ENCODE measurements at regions not wholly inside any gene's neighbourhood (a gene's known extent, or its start where the extent isn't known, plus 50 kb on each side); places are given as distances from the start of the nearest gene placed in this dataset.
"Not testable (repeated sequence)": the region's sequence is repeated elsewhere in the genome, so short reads cannot be mapped to it uniquely, and the experiment has no call there.

DNA sequence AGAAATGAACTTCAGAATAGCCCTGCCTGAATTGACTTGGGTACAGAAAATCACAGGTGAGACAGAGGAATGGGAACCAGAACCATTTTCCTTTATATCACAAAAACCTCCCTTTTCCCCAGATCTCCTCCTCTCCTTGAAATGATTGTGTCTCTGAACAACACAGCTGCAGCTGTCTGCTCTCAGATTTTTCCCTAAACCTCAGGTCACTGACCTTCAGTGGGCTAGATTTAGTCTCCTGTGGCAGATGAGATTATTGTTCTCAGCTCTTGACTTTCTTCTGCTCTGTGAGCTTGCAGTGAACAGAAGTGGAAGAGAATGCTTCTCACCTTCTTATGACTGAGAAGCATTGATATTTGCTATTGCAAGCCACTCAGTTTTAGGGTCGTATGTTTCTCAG lies 92.3 kb upstream of the FAM20A start:
- ATAC-seq (replicated peaks) (no peak), DNase-seq (no peak)
- H3K27me3 Mint-ChIP-seq, result peaks cover 5 to 11% of the 10 kb centered on the region in 2 donors
- no peaks in the 10 kb centered on the region for H3K9me3 Mint-ChIP-seq
- H3K4me1 Mint-ChIP-seq, result no peaks in the 10 kb centered on the region
- no peak overlapping the region for H3K27ac Mint-ChIP-seq
- H3K4me3 Mint-ChIP-seq, result no peak overlapping the region
- H3K36me3 Mint-ChIP-seq, result no peaks in the 10 kb centered on the region

DNA sequence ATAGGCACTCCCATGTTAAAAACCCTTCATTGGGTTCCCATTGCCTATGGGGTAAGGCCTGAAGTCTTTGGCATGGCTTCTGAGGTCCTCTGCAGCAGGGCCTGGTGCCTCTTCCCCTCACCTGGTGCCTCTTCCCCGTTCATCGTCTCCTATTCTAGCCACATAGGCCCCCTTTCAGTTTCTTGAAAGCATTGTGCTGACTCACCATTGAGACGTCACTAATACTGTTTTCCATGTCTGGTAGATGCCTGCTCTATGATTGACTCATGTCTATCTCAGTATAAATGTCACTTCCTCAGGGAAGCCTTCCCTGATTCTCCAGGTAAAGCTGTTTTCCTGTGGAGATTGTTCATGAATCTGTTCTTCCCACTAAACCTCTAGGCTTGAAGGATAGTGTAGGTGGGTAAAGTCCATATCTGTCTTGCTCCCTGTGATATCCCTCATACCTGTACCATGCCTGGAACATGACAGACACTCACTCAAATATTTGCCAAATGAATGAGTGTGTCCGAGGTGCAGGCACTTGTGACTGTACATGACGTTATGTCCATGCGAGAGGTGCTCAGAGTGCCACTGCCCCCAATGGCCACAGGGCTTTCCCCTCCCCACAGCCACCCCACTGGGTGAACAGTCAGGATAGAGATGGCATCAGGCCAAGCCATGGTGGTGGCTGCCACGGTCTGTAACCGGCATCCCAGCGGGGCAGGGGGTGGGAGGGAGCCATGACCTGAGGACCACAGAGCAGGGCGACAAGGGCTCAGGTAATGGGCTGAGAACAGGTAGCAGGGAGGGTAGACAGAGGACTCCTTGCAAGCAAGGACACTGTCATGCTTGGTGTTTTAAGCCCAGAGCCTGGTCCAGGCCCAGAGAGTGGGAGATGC lies 85.2 kb upstream of the FAM20A start:
- Mint-ChIP-seq H3K9me3 (peaks cover 6 to 9% of the 10 kb centered on the region in 2 donors), H3K27ac (no peak overlapping the region), H3K36me3 (no peaks in the 10 kb centered on the region), H3K4me1 (no peaks in the 10 kb centered on the region), H3K4me3 (no peak overlapping the region), H3K27me3 (peaks cover 7 to 11% of the 10 kb centered on the region in 2 donors)
- ATAC-seq (replicated peaks), result no peak
- DNase-seq, result no peak

DNA sequence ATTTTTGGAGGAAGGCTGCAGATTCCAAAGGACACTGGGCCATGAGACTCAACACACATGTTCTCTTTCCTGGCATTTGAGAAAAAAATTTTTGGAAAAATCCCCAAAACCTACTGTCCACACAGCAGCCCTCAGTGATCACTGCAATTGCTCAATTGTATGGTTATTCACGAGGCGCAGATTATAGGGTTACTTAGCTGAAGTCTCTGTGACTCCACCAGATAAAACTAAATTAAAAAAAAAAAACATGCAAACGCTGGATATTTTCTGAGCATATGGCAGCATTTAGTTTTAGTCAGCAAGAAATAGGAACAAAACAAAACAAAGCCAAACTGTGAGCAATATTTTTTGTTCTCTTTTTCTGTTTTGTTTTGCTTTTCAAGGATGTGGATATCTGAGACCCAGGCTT lies 83.8 kb upstream of the FAM20A start:
- Mint-ChIP-seq H3K9me3 (peaks cover 6 to 9% of the 10 kb centered on the region in 2 donors), H3K27ac (no peak overlapping the region), H3K4me1 (no peaks in the 10 kb centered on the region), H3K36me3 (no peaks in the 10 kb centered on the region), H3K4me3 (no peak overlapping the region), H3K27me3 (peaks cover 12 to 13% of the 10 kb centered on the region in 2 donors)
- no peak for ATAC-seq (replicated peaks)
- DNase-seq, result no peak

DNA sequence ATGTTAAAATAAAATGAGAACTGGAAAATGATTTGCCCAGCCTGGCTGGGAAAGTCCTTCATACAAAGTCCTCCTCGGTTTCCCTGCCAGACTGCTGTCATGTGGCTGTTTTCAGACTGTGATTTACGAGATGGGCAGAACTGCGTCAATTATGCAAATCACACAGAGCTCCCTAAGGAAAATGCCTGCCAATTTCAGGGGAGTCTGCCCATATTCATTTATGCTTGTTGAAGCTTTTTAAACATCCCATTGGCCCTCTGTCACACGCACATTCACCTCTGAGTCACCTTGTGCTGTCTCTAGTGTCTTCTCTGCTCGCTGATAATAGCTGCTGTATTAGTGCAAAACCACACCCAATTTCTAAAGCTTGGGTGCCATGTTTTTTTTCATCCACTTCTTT lies 81.7 kb upstream of the FAM20A start:
- ATAC-seq (replicated peaks), result no peak
- peaks cover 11 to 14% of the 10 kb centered on the region in 2 donors for H3K27me3 Mint-ChIP-seq
- no peak overlapping the region for H3K4me3 Mint-ChIP-seq
- peaks cover 6 to 9% of the 10 kb centered on the region in 2 donors for H3K9me3 Mint-ChIP-seq
- DNase-seq, result no peak
- H3K4me1 Mint-ChIP-seq, result no peaks in the 10 kb centered on the region
- no peak overlapping the region for H3K27ac Mint-ChIP-seq
- H3K36me3 Mint-ChIP-seq, result no peaks in the 10 kb centered on the region

DNA sequence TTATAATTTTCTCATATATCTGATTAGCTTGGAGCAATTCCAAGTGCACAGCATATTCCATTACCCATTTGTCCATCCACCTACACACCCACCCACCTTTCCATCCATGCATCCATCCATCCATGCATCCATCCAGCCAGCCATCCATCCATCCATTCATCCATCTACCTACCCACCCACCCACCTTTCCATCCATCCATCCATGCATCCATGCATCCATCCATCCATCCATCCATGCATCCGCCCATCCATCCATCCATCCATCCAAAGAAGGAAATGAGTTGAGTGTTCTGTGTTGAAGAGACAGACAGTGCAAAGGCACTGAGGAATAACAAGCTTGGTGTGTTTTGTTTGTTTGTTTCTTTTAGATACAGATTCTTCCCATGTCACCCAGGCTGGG lies 78.7 kb upstream of the FAM20A start:
- Mint-ChIP-seq H3K4me3 (no peak overlapping the region), H3K27me3 (peaks cover 7 to 16% of the 10 kb centered on the region in 2 donors), H3K9me3 (peaks cover 6 to 9% of the 10 kb centered on the region in 2 donors), H3K4me1 (no peaks in the 10 kb centered on the region), H3K27ac (no peak overlapping the region), H3K36me3 (no peaks in the 10 kb centered on the region)
- ATAC-seq (replicated peaks), result no peak
- DNase-seq, result no peak

- Mint-ChIP-seq H3K4me1 (no peaks in the 10 kb centered on the region), H3K27ac (no peak overlapping the region), H3K27me3 (peaks cover 11 to 15% of the 10 kb centered on the region in 2 donors), H3K36me3 (no peaks in the 10 kb centered on the region), H3K4me3 (no peak overlapping the region), H3K9me3 (no peaks in the 10 kb centered on the region)
- DNase-seq (no peak), ATAC-seq (replicated peaks) (no peak)
Measured at GRCh38 chr17:68676856-68677255, 75.7 kb upstream of the FAM20A start.

DNA sequence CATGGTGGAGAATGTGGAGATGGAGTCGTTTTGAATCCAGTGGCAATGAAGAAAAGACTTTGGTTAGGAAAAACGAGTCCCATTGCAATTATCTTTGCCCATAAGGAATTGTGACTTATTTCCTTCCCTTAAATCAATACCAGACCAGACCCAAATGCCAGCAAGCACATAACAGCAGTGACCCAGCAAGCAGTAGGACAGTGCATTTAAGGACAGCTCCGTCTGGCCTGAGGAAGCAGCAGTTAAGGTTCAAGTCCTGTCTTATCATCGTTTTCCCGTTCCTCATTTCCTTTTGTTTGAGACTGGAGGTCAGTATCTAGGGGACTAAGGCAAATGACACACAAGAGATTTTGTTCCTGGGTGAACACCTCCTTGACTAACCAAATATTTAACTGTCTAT lies 74.6 kb upstream of the FAM20A start:
- Mint-ChIP-seq H3K36me3 (no peaks in the 10 kb centered on the region), H3K4me3 (no peak overlapping the region), H3K9me3 (no peaks in the 10 kb centered on the region), H3K4me1 (no peaks in the 10 kb centered on the region), H3K27me3 (peaks cover 15 to 21% of the 10 kb centered on the region in 2 donors), H3K27ac (no peak overlapping the region)
- DNase-seq (no peak), ATAC-seq (replicated peaks) (no peak)

GRCh38 chr17:68674029-68674925 lies 73.1 kb upstream of the FAM20A start:
- Mint-ChIP-seq H3K9me3 (no peaks in the 10 kb centered on the region), H3K36me3 (no peaks in the 10 kb centered on the region), H3K4me3 (no peak overlapping the region), H3K4me1 (no peaks in the 10 kb centered on the region), H3K27ac (no peak overlapping the region), H3K27me3 (peaks cover 9 to 17% of the 10 kb centered on the region in 2 donors)
- ATAC-seq (replicated peaks) (no peak), DNase-seq (no peak)

DNA sequence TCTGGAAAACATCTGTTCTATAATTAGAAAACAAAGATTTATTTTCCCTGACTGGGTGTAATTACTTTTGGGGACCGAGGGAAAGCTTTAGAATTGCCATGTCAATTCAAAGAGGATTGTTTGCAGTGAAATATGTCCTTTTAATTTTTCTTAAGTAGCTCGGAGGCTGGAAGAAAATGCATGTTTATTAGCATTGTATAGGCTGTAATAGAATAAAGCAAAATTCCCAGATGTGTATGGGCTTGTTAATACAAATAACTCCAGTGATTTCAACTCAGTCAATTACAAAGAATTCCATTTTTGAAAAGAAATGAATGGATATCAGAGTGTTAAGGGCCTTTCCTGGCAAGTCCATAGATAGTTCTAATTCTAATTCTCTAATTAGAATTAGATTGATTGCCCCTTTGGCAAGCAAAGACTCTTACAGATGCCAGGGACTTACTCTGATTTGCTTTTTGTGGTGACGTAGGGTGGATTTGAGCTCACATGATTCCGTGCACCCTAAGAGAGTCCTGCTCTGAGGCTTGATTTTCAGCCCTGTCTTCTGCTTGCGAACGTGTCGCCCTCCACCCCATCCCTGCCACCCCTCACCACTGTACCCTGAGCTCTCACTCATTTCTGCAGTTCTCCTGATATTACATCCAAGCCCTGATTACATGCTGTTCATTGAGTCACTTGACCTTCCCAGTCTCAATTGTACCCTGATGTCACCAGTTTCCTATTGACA lies 70.0 kb upstream of the FAM20A start:
- Mint-ChIP-seq H3K27ac (no peak overlapping the region), H3K36me3 (no peaks in the 10 kb centered on the region), H3K27me3 (peaks cover 12 to 20% of the 10 kb centered on the region in 2 donors), H3K4me3 (no peak overlapping the region), H3K4me1 (no peaks in the 10 kb centered on the region), H3K9me3 (no peaks in the 10 kb centered on the region)
- ATAC-seq (replicated peaks) (no peak), DNase-seq (no peak)

GRCh38 chr17:68666438-68666837 lies 65.3 kb upstream of the FAM20A start:
- not testable (repeated sequence) for H3K4me3 Mint-ChIP-seq; H3K9me3 Mint-ChIP-seq; H3K4me1 Mint-ChIP-seq; H3K36me3 Mint-ChIP-seq; ATAC-seq (replicated peaks); DNase-seq; H3K27ac Mint-ChIP-seq
- H3K27me3 Mint-ChIP-seq, result peaks cover 8 to 27% of the 10 kb centered on the region in 2 donors

DNA sequence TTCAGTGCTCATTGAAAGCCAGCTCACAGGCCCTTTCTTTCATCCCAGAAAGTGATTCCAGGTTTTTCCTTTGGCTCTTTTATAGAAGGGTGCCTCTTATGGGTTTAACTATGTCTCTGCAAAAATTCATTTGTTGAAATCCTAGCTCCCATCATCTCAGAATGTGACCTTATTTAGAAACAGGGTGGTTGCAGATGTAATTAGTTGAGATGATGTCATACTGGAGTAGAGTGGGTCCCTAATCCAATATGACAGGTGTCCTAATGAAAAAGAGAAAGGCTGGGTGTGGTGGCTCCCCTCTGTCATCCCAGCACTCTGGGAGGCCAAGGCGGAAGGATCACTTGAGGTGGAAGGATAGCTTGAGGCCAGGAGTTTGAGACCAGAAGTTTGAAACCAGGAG lies 64.2 kb upstream of the FAM20A start:
- Mint-ChIP-seq H3K27ac (no peak overlapping the region), H3K4me3 (no peak overlapping the region), H3K9me3 (peaks cover 0 to 6% of the 10 kb centered on the region in 2 donors), H3K4me1 (no peaks in the 10 kb centered on the region), H3K36me3 (no peaks in the 10 kb centered on the region), H3K27me3 (peaks cover 7 to 26% of the 10 kb centered on the region in 2 donors)
- no peak for ATAC-seq (replicated peaks)
- no peak for DNase-seq

DNA sequence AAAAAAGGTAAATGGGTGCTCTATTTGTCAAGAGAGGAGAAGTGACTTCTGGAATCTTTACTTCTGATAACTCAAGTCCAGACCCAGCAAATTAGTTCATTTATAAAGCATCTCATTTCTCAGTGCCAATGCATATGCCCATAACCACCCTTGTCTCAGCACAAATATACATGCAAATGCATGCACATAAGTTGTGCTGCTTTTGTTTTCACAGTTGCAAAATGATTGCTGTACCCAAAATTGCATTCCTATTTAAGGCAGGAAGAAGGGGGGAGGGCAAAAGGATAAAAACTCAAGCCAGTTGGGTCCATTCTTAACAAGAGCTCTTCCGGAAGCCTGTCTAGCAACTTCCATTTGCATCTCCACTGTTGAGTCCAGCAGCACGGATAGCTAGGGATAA lies 61.3 kb upstream of the FAM20A start:
- ATAC-seq (replicated peaks) (no peak), DNase-seq (no peak)
- Mint-ChIP-seq H3K27me3 (peaks cover 16 to 22% of the 10 kb centered on the region in 2 donors), H3K4me3 (no peak overlapping the region), H3K36me3 (no peaks in the 10 kb centered on the region), H3K27ac (no peak overlapping the region), H3K4me1 (no peaks in the 10 kb centered on the region), H3K9me3 (peaks cover 0 to 6% of the 10 kb centered on the region in 2 donors)

DNA sequence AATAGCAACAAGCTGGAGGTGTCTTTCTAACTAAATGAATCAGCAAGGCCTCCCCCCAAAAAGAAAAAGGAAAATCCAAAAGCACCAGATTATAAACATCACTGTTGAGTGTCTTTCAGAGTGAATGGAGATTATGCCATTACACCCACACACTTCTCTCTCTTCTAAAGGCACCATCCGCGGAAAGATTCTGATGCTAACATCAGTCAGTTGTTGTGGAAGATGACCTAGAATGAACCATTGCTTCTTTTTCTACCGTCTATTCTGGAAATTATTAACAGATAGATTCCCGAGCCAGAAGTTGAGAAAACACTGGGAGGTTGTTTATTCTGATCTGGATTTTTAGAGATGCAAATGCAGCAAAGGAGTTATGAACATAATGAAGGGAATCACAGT lies 60.9 kb upstream of the FAM20A start:
- peaks cover 0 to 6% of the 10 kb centered on the region in 2 donors for H3K9me3 Mint-ChIP-seq
- no peaks in the 10 kb centered on the region for H3K36me3 Mint-ChIP-seq
- H3K27me3 Mint-ChIP-seq, result peaks cover 16 to 21% of the 10 kb centered on the region in 2 donors
- no peak overlapping the region for H3K27ac Mint-ChIP-seq
- H3K4me1 Mint-ChIP-seq, result no peaks in the 10 kb centered on the region
- ATAC-seq (replicated peaks), result no peak
- no peak for DNase-seq
- no peak overlapping the region for H3K4me3 Mint-ChIP-seq
